IPS-NIHi11 (cell line): ENCODE measurements at regions not wholly inside any gene's neighbourhood (a gene's known extent, or its start where the extent isn't known, plus 50 kb on each side); places are given as distances from the start of the nearest gene placed in this dataset.
"Not testable (repeated sequence)": the region's sequence is repeated elsewhere in the genome, so short reads cannot be mapped to it uniquely, and the experiment has no call there.

ENCODE experiments used
- DNase-seq: peaks from one replicate; pipeline ENCODE4 v3.0.0; 2012; ENCODE audit warnings: mixed read lengths, low spot score

DNA sequence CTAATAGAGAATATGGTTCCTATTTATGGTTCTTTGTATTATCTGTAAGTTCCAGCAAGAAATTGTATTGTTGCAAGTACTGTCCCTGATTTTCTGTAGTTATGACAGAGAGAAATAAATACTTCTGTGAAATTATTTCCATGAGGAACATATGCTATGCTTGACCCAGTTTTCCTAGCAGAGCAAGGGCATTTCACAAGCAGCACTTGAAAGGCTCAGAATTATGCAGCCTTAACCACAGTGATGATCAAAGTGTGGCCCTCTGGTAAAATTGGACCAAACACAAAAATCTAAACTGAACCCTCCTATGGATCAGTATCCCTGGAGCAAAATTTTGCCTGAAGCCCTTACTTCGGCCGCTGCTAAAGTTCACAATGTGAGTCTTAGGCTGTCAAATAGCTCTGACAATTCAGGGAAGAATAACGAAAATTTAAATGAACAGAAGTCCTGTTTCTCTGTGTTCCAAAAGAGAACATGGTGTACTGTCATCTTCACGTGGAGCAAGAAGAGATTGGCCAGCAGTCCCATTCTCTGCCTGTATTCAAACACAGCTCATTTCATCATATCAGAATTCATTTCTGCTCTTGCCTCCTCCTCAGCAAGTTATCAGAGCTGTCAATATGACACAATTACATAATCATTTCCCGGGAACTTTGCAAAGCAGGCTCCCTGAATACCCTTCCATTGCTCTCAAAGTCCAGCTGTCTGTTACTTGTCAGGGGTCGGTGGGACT is 471.9 kb downstream of the RPS29 start:
- DNase-seq, result no peak

GRCh38 chr14:49106741-49107667 is 479.2 kb downstream of the RPS29 start:
- no peak for DNase-seq

DNA sequence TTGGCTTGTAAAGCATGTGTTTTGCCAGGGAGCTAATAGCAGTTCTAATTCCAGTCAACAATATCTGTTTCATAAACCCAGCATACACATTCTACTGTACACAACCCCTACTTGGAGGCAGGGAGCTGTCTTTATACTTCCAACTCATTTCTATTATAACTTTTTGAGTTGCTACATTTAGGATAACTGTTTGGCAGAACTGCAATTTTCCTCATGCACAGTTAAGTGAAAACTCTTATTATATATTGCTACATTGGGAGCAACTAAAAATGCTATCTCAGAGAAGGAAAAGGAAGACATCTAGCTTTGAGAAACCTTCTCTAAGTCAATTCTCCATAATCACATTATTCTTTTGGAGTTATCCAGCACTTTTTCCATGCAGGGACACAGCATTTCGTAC is 480.2 kb downstream of the RPS29 start:
- no peak for DNase-seq

DNA sequence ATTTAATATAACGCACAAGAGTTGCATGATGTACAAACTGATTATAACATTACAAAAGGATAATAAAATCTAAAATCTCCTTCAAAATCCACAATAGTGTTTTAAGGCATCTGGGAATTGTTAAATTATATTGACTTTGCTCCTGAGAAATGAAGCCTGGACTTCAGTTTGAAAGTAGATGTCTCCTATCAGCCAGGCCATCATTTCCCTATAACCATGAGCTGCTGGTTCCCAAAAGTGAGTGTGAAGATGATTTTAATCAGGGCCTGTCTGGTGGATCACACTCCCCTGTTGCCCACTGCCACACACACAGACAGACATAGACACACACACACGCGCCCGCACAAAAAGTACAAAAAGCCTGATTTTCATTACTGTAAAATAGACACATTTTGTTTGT is 480.7 kb downstream of the RPS29 start:
- no peak for DNase-seq

GRCh38 chr14:49092345-49092744 is 493.8 kb downstream of the RPS29 start:
- DNase-seq, result no peak

DNA sequence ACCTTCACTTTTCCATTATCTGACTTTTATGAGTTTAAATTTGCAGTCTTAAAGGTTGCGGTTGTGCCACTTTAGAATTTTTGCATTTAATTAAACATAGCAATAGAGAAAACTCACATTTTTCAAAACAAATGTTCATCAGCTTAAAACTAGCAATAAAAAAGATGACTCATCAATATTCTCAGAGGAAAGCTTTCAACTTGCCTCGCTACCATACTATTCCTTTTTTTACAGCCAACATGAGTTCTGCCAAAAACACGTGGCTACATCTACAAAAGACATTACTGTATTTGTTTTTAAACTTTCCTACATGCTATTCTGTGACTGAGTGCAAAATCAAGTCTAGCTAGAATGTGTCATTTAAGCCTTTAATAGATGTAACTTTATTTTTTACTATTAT is 497.1 kb downstream of the RPS29 start:
- DNase-seq, result no peak

DNA sequence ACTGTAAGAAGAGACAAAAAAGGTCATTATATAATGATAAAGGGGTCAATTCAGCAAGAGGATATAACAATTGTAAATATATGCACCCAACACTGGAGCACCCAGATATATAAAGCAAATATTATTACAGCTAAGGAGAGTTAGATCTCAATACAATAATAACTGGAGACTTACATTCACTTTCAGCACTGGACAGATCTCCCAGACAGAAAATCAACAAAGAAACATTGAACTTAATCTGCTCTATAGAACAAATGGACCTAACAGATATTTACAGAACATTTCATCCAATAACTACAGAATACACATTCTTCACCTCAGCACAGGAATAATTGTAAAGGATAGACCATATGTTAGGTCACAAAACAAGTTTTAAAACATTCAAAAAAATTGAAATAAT is 512.9 kb downstream of the RPS29 start:
- DNase-seq, result not testable (repeated sequence)

- DNase-seq, result no peak
Measured at GRCh38 chr14:49058511-49058910, 527.7 kb downstream of the RPS29 start.

DNA sequence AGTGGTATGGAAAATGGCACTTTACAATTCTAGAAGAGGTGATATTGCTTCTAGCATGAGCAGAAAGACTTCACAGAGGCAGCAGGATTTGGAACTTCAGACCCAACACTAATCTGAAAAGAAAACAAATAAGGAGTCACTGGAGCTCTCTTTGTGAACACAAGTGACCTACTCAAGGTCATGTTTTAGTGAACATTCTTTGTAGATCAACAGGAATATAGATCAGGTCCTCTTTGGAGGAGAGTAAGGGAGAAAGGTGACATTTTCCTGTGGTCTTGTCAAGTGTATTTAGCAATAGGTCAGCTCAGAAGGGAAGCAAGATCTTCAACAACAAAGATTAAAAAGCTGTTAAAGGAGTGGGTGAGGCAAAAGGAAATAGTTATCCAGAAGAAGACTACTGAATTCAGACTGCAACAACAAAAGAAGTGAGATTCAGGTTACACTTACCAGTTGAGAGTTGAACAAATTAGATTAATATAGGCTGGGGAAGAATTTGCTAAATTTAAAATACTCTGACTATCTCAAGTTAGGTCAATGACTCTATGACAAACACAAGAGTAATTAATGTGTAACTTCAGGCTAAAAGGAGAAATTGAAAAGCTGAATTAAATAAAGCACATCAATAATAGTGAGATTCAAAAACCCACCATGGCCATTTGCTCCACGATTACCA is 528.2 kb downstream of the RPS29 start:
- DNase-seq, result no peak

- DNase-seq, result no peak
Measured at GRCh38 chr14:49056021-49056420, 530.2 kb downstream of the RPS29 start.

GRCh38 chr14:49052521-49052920 is 533.7 kb downstream of the RPS29 start:
- no peak for DNase-seq

- DNase-seq, result no peak
Measured at GRCh38 chr14:49051328-49052060, 534.7 kb downstream of the RPS29 start.

DNA sequence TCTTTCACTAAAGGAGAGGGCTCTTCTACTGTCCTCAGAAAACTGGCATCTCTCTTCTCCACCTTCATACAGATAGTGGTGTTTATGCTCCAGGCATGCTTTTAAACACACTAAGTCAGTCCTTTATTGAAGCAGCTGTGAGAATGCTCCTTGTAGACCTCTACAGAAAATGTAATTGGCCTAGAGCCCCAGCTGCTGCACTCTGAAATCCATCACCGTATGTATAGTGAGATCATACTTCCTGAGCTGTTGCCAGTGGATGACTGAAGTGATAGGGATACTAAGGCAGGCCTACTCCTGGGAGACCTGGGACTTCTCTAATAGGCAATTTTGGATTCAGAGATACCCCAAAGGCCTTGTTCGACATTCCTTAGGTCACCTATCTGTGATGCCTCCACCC is 535.4 kb downstream of the RPS29 start:
- DNase-seq, result no peak

DNA sequence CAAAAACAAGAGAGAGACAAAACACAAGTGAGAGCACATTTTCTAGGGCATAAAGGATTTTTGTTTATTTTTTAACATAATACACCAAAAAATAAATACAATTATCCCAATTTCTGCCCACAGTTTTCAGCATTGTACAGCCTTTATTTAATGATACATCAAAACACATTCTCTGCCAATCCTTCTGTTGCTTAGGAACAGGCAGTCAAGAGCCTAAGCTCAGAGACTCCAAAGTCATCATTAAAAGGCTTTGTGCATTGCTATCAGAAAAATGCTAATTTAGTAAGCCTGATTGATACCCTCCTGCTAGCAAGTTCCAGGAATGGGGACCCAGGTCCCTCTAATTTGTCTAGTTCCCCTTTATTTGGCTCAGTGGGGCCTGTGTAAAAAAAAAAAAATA is 536.5 kb downstream of the RPS29 start:
- DNase-seq, result no peak

DNA sequence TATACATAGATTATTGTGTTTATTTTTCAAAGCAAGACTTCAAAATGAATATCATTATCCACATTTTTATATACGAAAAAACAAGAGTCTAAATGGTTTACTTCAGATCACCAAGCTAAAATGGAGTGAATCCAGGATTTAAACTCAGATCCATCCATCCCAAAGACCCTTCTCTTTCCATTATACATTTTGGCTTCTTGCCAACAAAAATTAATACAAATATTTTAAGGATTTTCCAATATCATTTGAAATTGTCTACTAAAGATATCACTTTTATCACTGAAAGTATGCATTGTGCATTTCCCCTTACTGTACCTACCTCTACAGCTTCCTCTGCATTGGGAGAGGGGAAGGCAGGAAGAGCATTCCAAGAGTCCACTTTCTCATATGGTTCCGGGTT is 541.2 kb downstream of the RPS29 start:
- no peak for DNase-seq

- DNase-seq, result no peak
Measured at GRCh38 chr14:49036984-49037516, 549.1 kb downstream of the RPS29 start.

- DNase-seq, result no peak
Measured at GRCh38 chr14:49036266-49036665, 549.9 kb downstream of the RPS29 start.

- no peak for DNase-seq
Measured at GRCh38 chr14:49033131-49033530, 553.0 kb downstream of the RPS29 start.

GRCh38 chr14:49031710-49032109 is 554.5 kb downstream of the RPS29 start:
- DNase-seq, result not testable (repeated sequence)

GRCh38 chr14:49019467-49020115 is 566.6 kb downstream of the RPS29 start:
- no peak for DNase-seq

- no peak for DNase-seq
Measured at GRCh38 chr14:49017447-49017846, 568.7 kb downstream of the RPS29 start.
